K562 (cell line): ENCODE measurements at regions not wholly inside any gene's neighbourhood (a gene's known extent, or its start where the extent isn't known, plus 50 kb on each side); places are given as distances from the start of the nearest gene placed in this dataset.

ENCODE experiments used
- ATAC-seq: fragments of 200-7000 bp; cut with Tn5 transposase; 3 replicates; pipeline ENCODE4 v1.9.1; 2020; ENCODE audit warnings: moderate library complexity
- BruUV-seq: library from RNA; stranded (reverse); fragments of 400-500 nt; replicated peaks from 2 replicates; lab custom pipeline; 2021; lab: Mats Ljungman, UMichigan
- CTCF ChIA-PET: fragments of 300-600 bp; formaldehyde crosslinking; extraction: SDS; loops from one replicate; lab custom pipeline; 2021; ENCODE audit warnings: low intra/inter-chr PET ratio; lab: Yijun Ruan, JAX
- POLR2A ChIA-PET: fragments of 300-600, 350-650 bp; sonication (Branson Sonifier 250); formaldehyde crosslinking; extraction: SDS; loops from one replicate; lab custom pipeline; 2021; ENCODE audit warnings: antibody characterized with exemption, inconsistent platforms; lab: Yijun Ruan, JAX
- DNase-seq, 4 experiments: peaks; one replicate each; pipeline versions ENCODE4 v3.0.0 to v3.0.0-alpha.2; 2011 to 2018; ENCODE audit warnings: low spot score in 3 of 4, mixed read lengths in 3 of 4; ENCODE audit errors: extremely low read depth in 1 of 4
- FAIRE-seq: peaks from 2 replicates; lab custom pipeline; 2011; peaks lifted over from hg19 to GRCh38; lab: Jason Lieb, UNC
- H2AFZ ChIP-seq: 2 replicates; pipeline ENCODE4 v1.6.0; 2011; ENCODE audit warnings: low read depth, low read length, control low read depth, inconsistent platforms
- H3K27ac ChIP-seq: fragments of 200-600 bp; 3 replicates; pipeline ENCODE4 v1.8.0; 2011; ENCODE audit warnings: low read depth, mild to moderate bottlenecking, control low read depth, inconsistent platforms, low read length, moderate library complexity, mixed read lengths; ENCODE audit errors: extremely low read depth
- H3K27me3 ChIP-seq, 2 experiments: fragments of 300-600 bp in 1 of 2; 2 replicates in 1 of 2; 3 replicates in 1 of 2; pipeline versions ENCODE4 v1.6.0 to v1.8.0; 2011; ENCODE audit warnings: inconsistent platforms in 2 of 2, low read length in 2 of 2, mild to moderate bottlenecking in 1 of 2, mixed read lengths in 1 of 2, moderate library complexity in 1 of 2; ENCODE audit not compliant: control insufficient read depth in 2 of 2, insufficient read depth in 2 of 2
- H3K36me3 ChIP-seq: fragments of 300-600 bp; 3 replicates; pipeline ENCODE4 v1.8.0; 2011; ENCODE audit warnings: mild to moderate bottlenecking, low read length, inconsistent platforms; ENCODE audit not compliant: control insufficient read depth, insufficient read depth
- H3K4me1 ChIP-seq, 2 experiments: fragments of 200-600 bp in 1 of 2; replicated peaks in 1 of 2; 2 replicates in 1 of 2; 3 replicates in 1 of 2; pipeline versions ENCODE4 v1.5.1 to v1.8.0; 2011; ENCODE audit warnings: inconsistent platforms in 2 of 2, low read length in 2 of 2, mild to moderate bottlenecking in 1 of 2, mixed read lengths in 1 of 2, moderate library complexity in 1 of 2; ENCODE audit not compliant: control insufficient read depth in 2 of 2, insufficient read depth in 2 of 2
- H3K4me2 ChIP-seq: 2 replicates; pipeline ENCODE4 v1.6.1; 2011; ENCODE audit warnings: low read length, control low read depth, inconsistent platforms, mixed read lengths; ENCODE audit not compliant: insufficient read depth
- H3K4me3 ChIP-seq: fragments of 200-600 bp; sonication (generic), shearing (Covaris generic); 2 replicates; pipeline ENCODE4 v1.5.1; 2016; ENCODE audit warnings: control low read depth, inconsistent platforms
- H3K79me2 ChIP-seq: fragments of 200-600 bp; 3 replicates; pipeline ENCODE4 v1.8.0; 2011; ENCODE audit warnings: low read length, inconsistent platforms; ENCODE audit not compliant: control insufficient read depth, insufficient read depth
- H3K9ac ChIP-seq, 2 experiments: 2 replicates each; pipeline versions ENCODE4 v1.6.0 to v1.6.1; 2011; ENCODE audit warnings: low read depth in 2 of 2, low read length in 2 of 2, control low read depth in 1 of 2, inconsistent platforms in 1 of 2, mild to moderate bottlenecking in 1 of 2, mixed read lengths in 1 of 2; ENCODE audit not compliant: insufficient read depth in 1 of 2
- H3K9me1 ChIP-seq: one replicate; pipeline ENCODE4 v1.6.0; 2011; ENCODE audit warnings: inconsistent platforms, mild to moderate bottlenecking, low read length, moderate library complexity; ENCODE audit not compliant: control insufficient read depth, insufficient read depth
- H3K9me3 ChIP-seq: replicated peaks from 2 replicates; pipeline ENCODE4 v1.5.1; 2011; ENCODE audit warnings: low read depth, low read length, inconsistent platforms; ENCODE audit not compliant: control insufficient read depth, insufficient read depth
- H4K20me1 ChIP-seq: replicated peaks from 2 replicates; pipeline ENCODE4 v1.6.1; 2011; ENCODE audit warnings: low read length, inconsistent platforms, mixed read lengths; ENCODE audit not compliant: control insufficient read depth, insufficient read depth
- ADNP ChIP-seq: fragments of 200-800 bp; sonication (Bioruptor generic); IDR thresholded peaks from 2 replicates; pipeline ENCODE4 v1.6.1; 2016; ENCODE audit warnings: missing genetic modification characterization, missing compliant biosample characterization
- HDAC1 ChIP-seq, 2 experiments: fragments of 450-650 bp; IDR thresholded peaks; 2 replicates each; pipeline ENCODE4 v1.6.1; 2016 to 2017; ENCODE audit warnings: inconsistent platforms in 1 of 2, mild to moderate bottlenecking in 1 of 2, moderate library complexity in 1 of 2
- IFI16 ChIP-seq: fragments of 250-450 bp; sonication (Bioruptor Pico); IDR thresholded peaks from 2 replicates; pipeline ENCODE4 v2.1.2; 2022; ENCODE audit warnings: mild to moderate bottlenecking, inconsistent platforms
- L3MBTL2 ChIP-seq: fragments of 450-650 bp; IDR thresholded peaks from 2 replicates; pipeline ENCODE4 v1.6.1; 2016; ENCODE audit warnings: mild to moderate bottlenecking, moderate library complexity
- WGBS: fragments of 100-300 bp; shearing (Covaris generic); methylation state at CpG from one replicate; pipeline ENCODE4 v1.1.6; 2016; ENCODE audit warnings: low coverage, mixed read lengths; ENCODE audit not compliant: insufficient coverage; ENCODE audit errors: missing lambda C conversion rate; 5-methylcytosine and 5-hydroxymethylcytosine counted together
- in situ Hi-C: fragments of 300-500 bp; cut with MboI; formaldehyde crosslinking; loops from 4 replicates; pipeline ENCODE4 v1.15.0; 2018; ENCODE audit warnings: inconsistent platforms, mixed read lengths
- intact Hi-C: fragments of 100-400 bp; cut with micrococcal nuclease; formaldehyde crosslinking; loops from 2 replicates; pipeline ENCODE4 v1.14.2; 2022
- TF ChIP-seq, protein P1 (sequence below): sonication (generic); formaldehyde crosslinking; IDR thresholded peaks from 2 replicates; pipeline ENCODE4 v1.8.1; 2023; ENCODE audit warnings: missing genetic modification reagents, mild to moderate bottlenecking, borderline replicate concordance
- TF ChIP-seq, protein P2 (sequence below): fragments of 250-450 bp; sonication (Bioruptor Pico); IDR thresholded peaks from 2 replicates; pipeline ENCODE4 v1.5.0; 2021; ENCODE audit warnings: mild to moderate bottlenecking, moderate library complexity
- TF ChIP-seq, protein P3 (sequence below): fragments of 450-650 bp; formaldehyde crosslinking; IDR thresholded peaks from 2 replicates; pipeline ENCODE4 v1.4.0; 2022; ENCODE audit warnings: missing genetic modification characterization

DNA sequence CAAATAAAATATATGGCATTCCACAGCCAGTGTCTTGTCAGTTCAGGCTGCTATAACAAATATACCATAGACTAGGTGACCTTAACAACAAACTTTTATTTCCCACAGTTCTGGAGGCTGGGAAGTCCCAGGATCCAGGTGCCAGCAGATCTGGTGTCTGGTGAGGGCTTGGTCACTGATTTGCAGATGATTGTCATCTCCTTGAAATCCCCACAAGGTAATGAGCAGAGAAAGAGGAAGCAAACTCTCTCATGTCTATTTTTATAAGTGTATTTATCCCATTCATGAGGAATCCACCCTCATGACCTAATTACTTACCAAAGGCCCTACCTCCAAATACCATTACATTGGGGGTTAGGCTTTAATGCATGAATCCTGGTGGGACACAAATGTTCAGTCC is 663.2 kb downstream of the TLR4 start (continued):
- TF ChIP-seq, protein P1, sequence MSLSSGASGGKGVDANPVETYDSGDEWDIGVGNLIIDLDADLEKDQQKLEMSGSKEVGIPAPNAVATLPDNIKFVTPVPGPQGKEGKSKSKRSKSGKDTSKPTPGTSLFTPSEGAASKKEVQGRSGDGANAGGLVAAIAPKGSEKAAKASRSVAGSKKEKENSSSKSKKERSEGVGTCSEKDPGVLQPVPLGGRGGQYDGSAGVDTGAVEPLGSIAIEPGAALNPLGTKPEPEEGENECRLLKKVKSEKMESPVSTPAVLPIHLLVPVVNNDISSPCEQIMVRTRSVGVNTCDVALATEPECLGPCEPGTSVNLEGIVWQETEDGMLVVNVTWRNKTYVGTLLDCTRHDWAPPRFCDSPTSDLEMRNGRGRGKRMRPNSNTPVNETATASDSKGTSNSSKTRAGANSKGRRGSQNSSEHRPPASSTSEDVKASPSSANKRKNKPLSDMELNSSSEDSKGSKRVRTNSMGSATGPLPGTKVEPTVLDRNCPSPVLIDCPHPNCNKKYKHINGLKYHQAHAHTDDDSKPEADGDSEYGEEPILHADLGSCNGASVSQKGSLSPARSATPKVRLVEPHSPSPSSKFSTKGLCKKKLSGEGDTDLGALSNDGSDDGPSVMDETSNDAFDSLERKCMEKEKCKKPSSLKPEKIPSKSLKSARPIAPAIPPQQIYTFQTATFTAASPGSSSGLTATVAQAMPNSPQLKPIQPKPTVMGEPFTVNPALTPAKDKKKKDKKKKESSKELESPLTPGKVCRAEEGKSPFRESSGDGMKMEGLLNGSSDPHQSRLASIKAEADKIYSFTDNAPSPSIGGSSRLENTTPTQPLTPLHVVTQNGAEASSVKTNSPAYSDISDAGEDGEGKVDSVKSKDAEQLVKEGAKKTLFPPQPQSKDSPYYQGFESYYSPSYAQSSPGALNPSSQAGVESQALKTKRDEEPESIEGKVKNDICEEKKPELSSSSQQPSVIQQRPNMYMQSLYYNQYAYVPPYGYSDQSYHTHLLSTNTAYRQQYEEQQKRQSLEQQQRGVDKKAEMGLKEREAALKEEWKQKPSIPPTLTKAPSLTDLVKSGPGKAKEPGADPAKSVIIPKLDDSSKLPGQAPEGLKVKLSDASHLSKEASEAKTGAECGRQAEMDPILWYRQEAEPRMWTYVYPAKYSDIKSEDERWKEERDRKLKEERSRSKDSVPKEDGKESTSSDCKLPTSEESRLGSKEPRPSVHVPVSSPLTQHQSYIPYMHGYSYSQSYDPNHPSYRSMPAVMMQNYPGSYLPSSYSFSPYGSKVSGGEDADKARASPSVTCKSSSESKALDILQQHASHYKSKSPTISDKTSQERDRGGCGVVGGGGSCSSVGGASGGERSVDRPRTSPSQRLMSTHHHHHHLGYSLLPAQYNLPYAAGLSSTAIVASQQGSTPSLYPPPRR (CRISPR knock-in tag), result no peak

DNA sequence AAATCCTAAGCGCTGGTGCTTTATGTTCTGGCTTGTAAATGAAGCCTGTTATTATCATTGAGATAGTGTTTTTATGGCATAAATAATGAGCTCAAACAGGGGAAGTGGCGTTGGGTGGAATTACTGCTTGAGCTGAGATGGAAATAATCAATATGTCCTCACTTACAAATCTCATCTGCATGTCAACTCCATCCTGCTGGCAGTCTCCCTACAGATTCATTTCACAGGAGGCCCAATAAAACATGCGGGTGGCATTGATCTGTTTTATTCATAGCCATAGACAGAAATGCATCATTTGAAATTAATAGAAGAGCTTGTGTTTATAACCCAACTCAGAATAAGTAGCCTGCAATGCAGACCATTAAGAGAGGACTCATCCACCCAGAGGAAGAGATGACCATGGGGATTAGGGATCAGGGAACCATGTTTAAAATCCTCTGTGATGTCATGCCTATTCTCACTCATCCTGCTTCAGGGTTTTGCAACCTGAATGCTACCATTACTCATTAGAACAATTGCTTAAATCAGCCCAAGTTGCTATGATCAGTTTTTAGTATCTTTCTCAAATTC is 680.4 kb downstream of the TLR4 start:
- no TSS peak for BruUV-seq
- in situ Hi-C loops, result no loop called here
- Histone ChIP-seq H3K27ac (no peak overlapping the region), H3K9ac (no peak overlapping the region), H3K36me3 (no peaks in the 10 kb centered on the region), H3K27me3 (no peaks in the 10 kb centered on the region), H2AFZ (no peak overlapping the region), H3K4me3 (no peak overlapping the region), H3K9me3 (no peaks in the 10 kb centered on the region; the same call in 1 of the 2 replicates), H3K4me2 (no peak overlapping the region), H4K20me1 (no peaks in the 10 kb centered on the region), H3K4me1 (no peaks in the 10 kb centered on the region), H3K79me2 (no peaks in the 10 kb centered on the region), H3K9me1 (no peaks in the 10 kb centered on the region)
- intact Hi-C loops, result no loop called here
- ATAC-seq (no peak), FAIRE-seq (no peak), DNase-seq (no peak)
- ChIA-PET CTCF (no interaction called here), POLR2A (no interaction called here)
- WGBS, result 4% methylated on average over 3 of the region's 3 CpGs
- no peak for TF ChIP-seq IFI16 (CRISPR knock-in tag)
- TF ChIP-seq L3MBTL2, result no peak
- TF ChIP-seq, protein P2, sequence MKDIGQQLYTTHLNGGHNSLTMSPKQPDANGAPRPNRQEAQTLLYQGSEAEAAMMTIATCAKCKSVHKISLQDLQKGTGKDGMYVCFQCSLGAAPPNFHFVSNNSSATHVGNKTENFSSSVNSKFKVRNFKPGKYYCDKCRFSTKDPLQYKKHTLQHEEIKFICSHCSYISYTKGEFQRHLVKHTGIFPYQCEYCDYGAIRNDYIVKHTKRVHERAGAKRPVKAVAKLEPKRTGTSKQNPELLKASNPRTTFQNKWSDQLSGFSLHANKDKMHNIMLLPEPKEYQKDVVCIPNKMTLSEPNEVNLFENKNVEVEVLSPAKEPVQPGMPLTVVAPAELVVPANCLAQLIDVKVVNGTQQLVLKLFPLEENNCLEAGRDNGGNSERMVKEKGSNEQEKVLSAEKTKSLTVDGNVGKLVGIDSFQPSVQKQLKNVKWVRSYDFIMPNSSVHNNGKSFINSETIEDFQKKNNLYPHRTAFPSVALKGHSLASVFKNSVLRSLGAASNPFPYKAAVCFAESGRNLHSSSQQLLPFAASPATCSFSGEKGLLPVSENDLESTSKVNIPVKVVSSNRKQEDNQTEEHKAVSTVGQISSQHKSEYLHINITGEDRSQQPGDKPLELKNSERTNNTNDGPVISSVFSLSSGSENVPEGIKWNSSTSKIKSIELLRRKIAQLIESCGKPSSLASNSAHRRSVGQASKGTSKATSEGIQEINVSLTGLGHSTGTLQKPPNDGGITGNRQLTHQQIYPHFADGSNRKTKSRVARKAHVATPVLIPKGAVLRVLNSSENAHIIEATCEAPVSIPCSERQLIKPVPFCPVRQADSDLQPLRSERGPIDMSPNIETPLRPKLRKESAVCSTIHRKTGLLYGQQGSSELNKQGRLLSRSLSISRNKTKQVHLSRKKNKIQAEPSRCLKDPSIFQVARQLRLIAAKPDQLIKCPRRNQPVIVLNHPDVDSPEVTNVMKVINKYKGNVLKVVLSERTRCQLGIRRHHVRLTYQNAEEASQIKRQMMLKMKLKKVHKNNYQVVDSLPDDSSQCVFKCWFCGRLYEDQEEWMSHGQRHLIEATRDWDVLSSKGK (CRISPR knock-in tag), result no peak
- no peak for TF ChIP-seq HDAC1 (IDR thresholded peaks at IDR 0.05)
- TF ChIP-seq, protein P3, sequence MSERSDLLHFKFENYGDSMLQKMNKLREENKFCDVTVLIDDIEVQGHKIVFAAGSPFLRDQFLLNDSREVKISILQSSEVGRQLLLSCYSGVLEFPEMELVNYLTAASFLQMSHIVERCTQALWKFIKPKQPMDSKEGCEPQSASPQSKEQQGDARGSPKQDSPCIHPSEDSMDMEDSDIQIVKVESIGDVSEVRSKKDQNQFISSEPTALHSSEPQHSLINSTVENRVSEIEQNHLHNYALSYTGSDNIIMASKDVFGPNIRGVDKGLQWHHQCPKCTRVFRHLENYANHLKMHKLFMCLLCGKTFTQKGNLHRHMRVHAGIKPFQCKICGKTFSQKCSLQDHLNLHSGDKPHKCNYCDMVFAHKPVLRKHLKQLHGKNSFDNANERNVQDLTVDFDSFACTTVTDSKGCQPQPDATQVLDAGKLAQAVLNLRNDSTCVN (CRISPR knock-in tag), result no peak
- TF ChIP-seq ADNP (tag), result no peak
